DOHH2 (cell line): ENCODE measurements at regions not wholly inside any gene's neighbourhood (a gene's known extent, or its start where the extent isn't known, plus 50 kb on each side); places are given as distances from the start of the nearest gene placed in this dataset.
"Not testable (repeated sequence)": the region's sequence is repeated elsewhere in the genome, so short reads cannot be mapped to it uniquely, and the experiment has no call there.

Experiments used
- H3F3A ChIP-seq: fragments of 200-600 bp; sonication (generic), shearing (Covaris generic); 2 replicates; pipeline ENCODE4 v1.6.0; 2016; ENCODE audit warnings: antibody characterized with exemption, mild to moderate bottlenecking; ENCODE audit not compliant: control insufficient read depth, insufficient read depth
- H3K27ac ChIP-seq: fragments of 200-600 bp; sonication (generic); 2 replicates; pipeline ENCODE4 v1.5.1; 2014; ENCODE audit warnings: low read depth, mild to moderate bottlenecking, low read length, moderate library complexity
- H3K27me3 ChIP-seq: fragments of 200-600 bp; sonication (generic); 2 replicates; pipeline ENCODE4 v1.6.1; 2014; ENCODE audit warnings: mild to moderate bottlenecking, low read length, mixed read lengths; ENCODE audit not compliant: control insufficient read depth
- H3K36me3 ChIP-seq: fragments of 200-600 bp; sonication (generic); 2 replicates; pipeline ENCODE4 v1.6.1; 2014; ENCODE audit warnings: mild to moderate bottlenecking, low read length, moderate library complexity, mixed read lengths; ENCODE audit not compliant: control insufficient read depth
- H3K4me1 ChIP-seq: fragments of 200-600 bp; sonication (generic); 2 replicates; pipeline ENCODE4 v1.6.1; 2014; ENCODE audit warnings: mild to moderate bottlenecking, low read length, mixed read lengths; ENCODE audit not compliant: control insufficient read depth
- H3K4me2 ChIP-seq: fragments of 200-600 bp; sonication (generic); 2 replicates; pipeline ENCODE4 v1.6.0; 2014; ENCODE audit warnings: mild to moderate bottlenecking, low read length, moderate library complexity
- H3K4me3 ChIP-seq: fragments of 200-600 bp; sonication (generic); 2 replicates; pipeline ENCODE4 v1.5.1; 2014; ENCODE audit warnings: mild to moderate bottlenecking, low read length, mixed read lengths
- H3K79me2 ChIP-seq: fragments of 200-600 bp; sonication (generic); 2 replicates; pipeline ENCODE4 v1.6.1; 2014; ENCODE audit warnings: mild to moderate bottlenecking, low read length, mixed read lengths; ENCODE audit not compliant: control insufficient read depth
- H3K9me2 ChIP-seq: fragments of 200-600 bp; sonication (generic); replicated peaks from 2 replicates; pipeline ENCODE4 v1.6.1; 2014; ENCODE audit warnings: mild to moderate bottlenecking, low read length, mixed read lengths; ENCODE audit not compliant: control insufficient read depth
- H3K9me3 ChIP-seq: fragments of 200-600 bp; sonication (generic); 2 replicates; pipeline ENCODE4 v1.6.1; 2014; ENCODE audit warnings: antibody characterized with exemption, low read length, mixed read lengths; ENCODE audit not compliant: control insufficient read depth, insufficient read depth
- H4K20me1 ChIP-seq: fragments of 200-600 bp; sonication (generic); 2 replicates; pipeline ENCODE4 v1.6.0; 2014; ENCODE audit warnings: low read depth, mild to moderate bottlenecking, antibody characterized with exemption, low read length, moderate library complexity; ENCODE audit not compliant: control insufficient read depth, insufficient read depth
- EZH2phosphoT487 ChIP-seq: fragments of 200-600 bp; sonication (generic); IDR thresholded peaks from 2 replicates; pipeline ENCODE4 v1.6.1; 2017; ENCODE audit warnings: borderline replicate concordance, mild to moderate bottlenecking, antibody characterized with exemption, low read length, moderate library complexity, mixed read lengths
- TF ChIP-seq, protein P1 (sequence below): fragments of 200-600 bp; sonication (generic); IDR thresholded peaks from one replicate; pipeline ENCODE4 v1.5.1; 2014; ENCODE audit warnings: antibody characterized with exemption, mild to moderate bottlenecking, low read depth, low read length; ENCODE audit not compliant: poor library complexity, severe bottlenecking

- Histone ChIP-seq H3F3A (no peaks in the 10 kb centered on the region), H3K4me1 (no peaks in the 10 kb centered on the region), H3K4me3 (no peak overlapping the region), H3K79me2 (no peaks in the 10 kb centered on the region), H3K4me2 (no peak overlapping the region), H3K36me3 (no peaks in the 10 kb centered on the region), H3K27ac (no peak overlapping the region), H3K9me3 (no peaks in the 10 kb centered on the region), H3K9me2 (no peaks in the 10 kb centered on the region), H4K20me1 (no peaks in the 10 kb centered on the region), H3K27me3 (no peaks in the 10 kb centered on the region)
- TF ChIP-seq, protein P1, sequence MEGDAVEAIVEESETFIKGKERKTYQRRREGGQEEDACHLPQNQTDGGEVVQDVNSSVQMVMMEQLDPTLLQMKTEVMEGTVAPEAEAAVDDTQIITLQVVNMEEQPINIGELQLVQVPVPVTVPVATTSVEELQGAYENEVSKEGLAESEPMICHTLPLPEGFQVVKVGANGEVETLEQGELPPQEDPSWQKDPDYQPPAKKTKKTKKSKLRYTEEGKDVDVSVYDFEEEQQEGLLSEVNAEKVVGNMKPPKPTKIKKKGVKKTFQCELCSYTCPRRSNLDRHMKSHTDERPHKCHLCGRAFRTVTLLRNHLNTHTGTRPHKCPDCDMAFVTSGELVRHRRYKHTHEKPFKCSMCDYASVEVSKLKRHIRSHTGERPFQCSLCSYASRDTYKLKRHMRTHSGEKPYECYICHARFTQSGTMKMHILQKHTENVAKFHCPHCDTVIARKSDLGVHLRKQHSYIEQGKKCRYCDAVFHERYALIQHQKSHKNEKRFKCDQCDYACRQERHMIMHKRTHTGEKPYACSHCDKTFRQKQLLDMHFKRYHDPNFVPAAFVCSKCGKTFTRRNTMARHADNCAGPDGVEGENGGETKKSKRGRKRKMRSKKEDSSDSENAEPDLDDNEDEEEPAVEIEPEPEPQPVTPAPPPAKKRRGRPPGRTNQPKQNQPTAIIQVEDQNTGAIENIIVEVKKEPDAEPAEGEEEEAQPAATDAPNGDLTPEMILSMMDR: no peak
- no peak for TF ChIP-seq EZH2phosphoT487
These were observed 204.3 kb upstream of the STAC start for GRCh38 chr3:36175916-36176461.

DNA sequence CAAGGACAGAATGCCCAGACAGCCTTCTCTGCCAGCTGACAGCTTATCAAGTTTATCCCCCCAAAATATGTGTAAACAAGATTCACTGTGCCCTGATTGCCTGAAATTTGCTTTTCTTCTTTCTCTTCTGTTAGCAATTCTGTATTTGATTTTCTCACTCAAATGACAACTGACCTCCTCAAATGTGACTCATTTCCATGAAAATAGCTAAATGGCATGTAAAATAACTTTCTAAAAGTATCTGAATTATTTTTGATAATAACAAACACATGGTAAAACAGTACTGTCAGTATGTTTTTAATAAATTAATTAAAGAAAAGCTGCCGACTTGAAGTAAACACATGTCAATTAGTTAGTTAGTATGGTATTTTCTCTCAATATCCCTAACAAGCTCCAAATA lies 202.3 kb upstream of the STAC start:
- no peaks in the 10 kb centered on the region for H4K20me1 ChIP-seq
- no peaks in the 10 kb centered on the region for H3K4me1 ChIP-seq
- H3K79me2 ChIP-seq: no peaks in the 10 kb centered on the region
- H3K9me3 ChIP-seq: no peaks in the 10 kb centered on the region
- no peaks in the 10 kb centered on the region for H3K27me3 ChIP-seq
- no peaks in the 10 kb centered on the region for H3F3A ChIP-seq
- no peak for TF ChIP-seq EZH2phosphoT487
- TF ChIP-seq, protein P1: no peak
- no peaks in the 10 kb centered on the region for H3K36me3 ChIP-seq
- H3K9me2 ChIP-seq: no peaks in the 10 kb centered on the region
- H3K27ac ChIP-seq: no peak overlapping the region
- H3K4me2 ChIP-seq: no peak overlapping the region
- no peak overlapping the region for H3K4me3 ChIP-seq

GRCh38 chr3:36182024-36182423 lies 198.3 kb upstream of the STAC start:
- H3K9me3 ChIP-seq: no peaks in the 10 kb centered on the region
- no peak overlapping the region for H3K4me3 ChIP-seq
- no peaks in the 10 kb centered on the region for H4K20me1 ChIP-seq
- H3K79me2 ChIP-seq: no peaks in the 10 kb centered on the region
- no peak overlapping the region for H3K4me2 ChIP-seq
- H3F3A ChIP-seq: no peaks in the 10 kb centered on the region
- H3K9me2 ChIP-seq: no peaks in the 10 kb centered on the region
- no peaks in the 10 kb centered on the region for H3K36me3 ChIP-seq
- H3K27me3 ChIP-seq: no peaks in the 10 kb centered on the region
- TF ChIP-seq EZH2phosphoT487: no peak
- TF ChIP-seq, protein P1: no peak
- H3K4me1 ChIP-seq: no peaks in the 10 kb centered on the region
- H3K27ac ChIP-seq: no peak overlapping the region

- not testable (repeated sequence) for H4K20me1 ChIP-seq, H3F3A ChIP-seq, H3K27ac ChIP-seq, H3K4me3 ChIP-seq, H3K79me2 ChIP-seq, H3K9me3 ChIP-seq, H3K4me2 ChIP-seq, H3K27me3 ChIP-seq, H3K36me3 ChIP-seq, H3K9me2 ChIP-seq, H3K4me1 ChIP-seq
These were observed 193.1 kb upstream of the STAC start for GRCh38 chr3:36187197-36187596.
